ENCODE measurements at regions not wholly inside any gene's neighbourhood (a gene's known extent, or its start where the extent isn't known, plus 50 kb on each side); places are given as distances from the start of the nearest gene placed in this dataset.

- Histone ChIP-seq H3K27ac (ENCODE audit: low read depth, low read length) (no peak overlapping the region), H3K9ac (ENCODE audit: low read depth, low read length) (no peak overlapping the region), H3K4me3 (ENCODE audit: low read length) (no peak overlapping the region), H3K9me3 (ENCODE audit: insufficient read depth, low read depth, low read length) (no peaks in the 10 kb centered on the region), H3K27me3 (ENCODE audit: insufficient read depth, low read length) (peaks cover 2% of the 10 kb centered on the region; the same call in 1 of the 2 replicates), H3K36me3 (ENCODE audit: insufficient read depth, low read length) (no peaks in the 10 kb centered on the region), H3K4me1 (ENCODE audit: insufficient read depth, low read length) (0 out of 2 replicates have a peak, but pooled peaks cover 9% of the 10 kb centered on the region)
- WGBS, result 96% methylated on average over 7 of the region's 7 CpGs
These were observed 286.3 kb downstream of the NPIPA8 start for GRCh38 chr16:18050234-18050633.

DNA sequence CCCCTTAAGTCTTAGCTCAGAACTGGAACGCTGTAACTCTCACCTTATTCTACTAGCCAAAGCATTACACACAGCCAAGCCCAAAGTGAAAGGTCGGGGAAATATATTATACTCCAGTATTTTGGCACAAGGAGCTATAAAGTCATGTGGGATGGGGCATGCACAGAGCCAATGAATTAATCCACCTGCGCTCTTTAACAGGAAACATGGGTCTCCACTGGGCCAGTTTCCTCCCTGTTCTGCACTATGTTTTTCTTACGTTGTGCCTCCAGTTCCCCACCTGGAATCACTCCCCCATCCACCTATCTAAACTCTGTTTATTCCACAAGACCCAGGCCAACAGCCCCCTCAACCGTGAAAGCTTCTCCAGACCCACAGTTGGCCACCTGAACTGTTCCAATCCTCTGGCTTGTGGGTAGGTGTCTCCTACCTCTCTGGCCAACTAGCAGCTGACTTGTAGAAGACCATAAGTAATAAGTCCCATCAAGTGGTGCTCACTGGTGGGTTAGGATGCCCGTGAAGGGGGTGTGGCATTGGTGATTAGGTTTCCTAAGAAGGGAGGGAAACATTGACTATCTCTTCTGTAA, 286.9 kb downstream of the NPIPA8 start:
- Histone ChIP-seq H3K4me1 (ENCODE audit: insufficient read depth, low read length) (0 out of 2 replicates have a peak, but pooled peaks cover 9% of the 10 kb centered on the region), H3K27ac (ENCODE audit: low read depth, low read length) (no peak overlapping the region), H3K9me3 (ENCODE audit: insufficient read depth, low read depth, low read length) (no peaks in the 10 kb centered on the region), H3K4me3 (ENCODE audit: low read length) (no peak overlapping the region), H3K27me3 (ENCODE audit: insufficient read depth, low read length) (peaks cover 2% of the 10 kb centered on the region; the same call in 1 of the 2 replicates), H3K9ac (ENCODE audit: low read depth, low read length) (no peak overlapping the region), H3K36me3 (ENCODE audit: insufficient read depth, low read length) (no peaks in the 10 kb centered on the region)
- 93% methylated on average over 6 of the region's 6 CpGs for WGBS

- no peaks in the 10 kb centered on the region for H3K36me3 ChIP-seq (ENCODE audit: insufficient read depth, low read length)
- peaks cover 2% of the 10 kb centered on the region; the same call in 1 of the 2 replicates for H3K27me3 ChIP-seq (ENCODE audit: insufficient read depth, low read length)
- WGBS, result 95% methylated on average over 4 of the region's 4 CpGs
- no peak overlapping the region for H3K27ac ChIP-seq (ENCODE audit: low read depth, low read length)
- H3K4me1 ChIP-seq (ENCODE audit: insufficient read depth, low read length), result 0 out of 2 replicates have a peak, but pooled peaks cover 9% of the 10 kb centered on the region
- H3K9ac ChIP-seq (ENCODE audit: low read depth, low read length), result no peak overlapping the region
- no peaks in the 10 kb centered on the region for H3K9me3 ChIP-seq (ENCODE audit: insufficient read depth, low read depth, low read length)
- no peak overlapping the region for H3K4me3 ChIP-seq (ENCODE audit: low read length)
These were observed 287.5 kb downstream of the NPIPA8 start for GRCh38 chr16:18048853-18049546.

GRCh38 chr16:18047761-18048160, 288.8 kb downstream of the NPIPA8 start:
- H3K4me3 ChIP-seq (ENCODE audit: low read length), result no peak overlapping the region
- H3K27ac ChIP-seq (ENCODE audit: low read depth, low read length), result no peak overlapping the region
- H3K4me1 ChIP-seq (ENCODE audit: insufficient read depth, low read length), result peaks cover 19% of the 10 kb centered on the region; the same call in 1 of the 2 replicates
- no peak overlapping the region for H3K9ac ChIP-seq (ENCODE audit: low read depth, low read length)
- H3K36me3 ChIP-seq (ENCODE audit: insufficient read depth, low read length), result no peaks in the 10 kb centered on the region
- H3K9me3 ChIP-seq (ENCODE audit: insufficient read depth, low read depth, low read length), result no peaks in the 10 kb centered on the region
- peaks cover 2% of the 10 kb centered on the region; the same call in 1 of the 2 replicates for H3K27me3 ChIP-seq (ENCODE audit: insufficient read depth, low read length)
- WGBS, result no CpG with 5 or more reads among the region's 6 CpGs

DNA sequence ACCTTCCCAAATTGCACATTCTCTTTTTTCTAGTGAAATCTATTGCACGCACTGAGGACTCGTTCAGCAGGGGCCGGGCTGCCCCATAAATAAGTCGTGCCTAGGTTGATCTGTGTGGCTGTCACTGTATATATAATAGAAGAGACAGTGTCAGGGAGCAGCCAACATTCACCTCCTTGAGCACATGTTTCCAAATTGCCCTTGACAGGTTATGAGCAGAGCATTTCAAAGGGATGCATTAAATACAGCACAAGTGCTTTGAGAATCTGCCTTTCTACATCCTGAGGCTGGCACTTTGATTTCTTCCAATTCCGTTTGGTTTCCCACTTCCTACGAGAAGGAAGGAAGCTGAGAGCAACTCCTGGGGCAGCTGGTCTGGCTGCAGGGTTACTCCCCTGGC, 291.2 kb downstream of the NPIPA8 start:
- WGBS, result 88% methylated on average over 6 of the region's 6 CpGs

GRCh38 chr16:18041864-18042834, 294.4 kb downstream of the NPIPA8 start:
- Histone ChIP-seq H3K9ac (ENCODE audit: low read depth, low read length) (no peak overlapping the region), H3K27me3 (ENCODE audit: insufficient read depth, low read length) (no peaks in the 10 kb centered on the region), H3K36me3 (ENCODE audit: insufficient read depth, low read length) (no peaks in the 10 kb centered on the region), H3K27ac (ENCODE audit: low read depth, low read length) (no peak overlapping the region), H3K9me3 (ENCODE audit: insufficient read depth, low read depth, low read length) (no peaks in the 10 kb centered on the region), H3K4me3 (ENCODE audit: low read length) (no peak overlapping the region), H3K4me1 (ENCODE audit: insufficient read depth, low read length) (peaks cover 33% of the 10 kb centered on the region)
- WGBS, result 78% methylated on average over 6 of the region's 8 CpGs

More for the DNA sequence above, 291.2 kb downstream of the NPIPA8 start:
- Histone ChIP-seq H3K4me1 (ENCODE audit: insufficient read depth, low read length) (peaks cover 34% of the 10 kb centered on the region), H3K9me3 (ENCODE audit: insufficient read depth, low read depth, low read length) (no peaks in the 10 kb centered on the region), H3K27ac (ENCODE audit: low read depth, low read length) (no peak overlapping the region), H3K27me3 (ENCODE audit: insufficient read depth, low read length) (peaks cover 2% of the 10 kb centered on the region; the same call in 1 of the 2 replicates), H3K9ac (ENCODE audit: low read depth, low read length) (no peak overlapping the region), H3K36me3 (ENCODE audit: insufficient read depth, low read length) (no peaks in the 10 kb centered on the region), H3K4me3 (ENCODE audit: low read length) (no peak overlapping the region)

DNA sequence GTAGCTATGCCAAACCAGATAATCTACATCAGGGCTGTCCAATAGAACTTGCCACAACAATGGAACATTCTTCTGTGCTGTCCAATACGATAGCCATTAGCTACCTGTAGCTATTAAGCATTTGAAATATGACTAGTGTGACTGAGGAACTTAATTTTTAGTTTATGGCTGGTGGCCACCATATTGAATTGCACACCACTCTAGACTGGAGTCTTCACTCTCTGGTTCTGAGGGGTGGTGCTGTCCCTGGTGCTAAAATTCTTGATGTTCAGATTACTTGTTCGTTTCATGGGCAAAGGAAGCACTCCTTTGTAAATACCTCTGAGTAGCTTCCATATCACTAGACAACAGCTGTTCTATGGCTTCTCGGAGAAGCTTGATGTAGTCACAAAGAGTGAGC, 296.6 kb downstream of the NPIPA8 start:
- Histone ChIP-seq H3K36me3 (ENCODE audit: insufficient read depth, low read length) (no peaks in the 10 kb centered on the region), H3K9me3 (ENCODE audit: insufficient read depth, low read depth, low read length) (no peaks in the 10 kb centered on the region), H3K4me3 (ENCODE audit: low read length) (no peak overlapping the region), H3K4me1 (ENCODE audit: insufficient read depth, low read length) (peaks cover 25% of the 10 kb centered on the region), H3K27ac (ENCODE audit: low read depth, low read length) (no peak overlapping the region), H3K27me3 (ENCODE audit: insufficient read depth, low read length) (no peaks in the 10 kb centered on the region), H3K9ac (ENCODE audit: low read depth, low read length) (no peak overlapping the region)
- 100% methylated on average over 3 of the region's 3 CpGs for WGBS

DNA sequence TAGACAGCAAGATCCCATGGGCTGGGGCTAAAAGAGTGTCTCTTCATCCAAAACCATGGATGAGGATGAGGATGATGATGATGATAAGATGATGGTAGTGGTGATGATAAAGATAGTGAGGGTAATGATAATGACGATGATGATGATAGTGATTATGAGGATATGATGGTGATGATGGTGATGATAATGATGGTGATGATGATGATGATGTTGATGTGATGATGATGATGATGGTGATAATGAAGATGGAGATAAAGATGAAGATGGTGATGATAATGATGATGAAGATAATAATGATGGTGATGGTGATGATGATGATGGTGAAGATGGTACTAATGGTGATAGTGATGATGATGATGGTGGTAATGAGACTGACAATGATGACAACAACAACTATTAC, 299.5 kb downstream of the NPIPA8 start:
- no peak overlapping the region for H3K4me3 ChIP-seq (ENCODE audit: low read length)
- no peaks in the 10 kb centered on the region for H3K9me3 ChIP-seq (ENCODE audit: insufficient read depth, low read depth, low read length)
- WGBS, result 94% methylated on average over 1 of the region's 1 CpG
- H3K36me3 ChIP-seq (ENCODE audit: insufficient read depth, low read length), result no peaks in the 10 kb centered on the region
- peaks cover 8% of the 10 kb centered on the region for H3K4me1 ChIP-seq (ENCODE audit: insufficient read depth, low read length)
- H3K27ac ChIP-seq (ENCODE audit: low read depth, low read length), result no peak overlapping the region
- no peak overlapping the region for H3K9ac ChIP-seq (ENCODE audit: low read depth, low read length)
- no peaks in the 10 kb centered on the region for H3K27me3 ChIP-seq (ENCODE audit: insufficient read depth, low read length)

DNA sequence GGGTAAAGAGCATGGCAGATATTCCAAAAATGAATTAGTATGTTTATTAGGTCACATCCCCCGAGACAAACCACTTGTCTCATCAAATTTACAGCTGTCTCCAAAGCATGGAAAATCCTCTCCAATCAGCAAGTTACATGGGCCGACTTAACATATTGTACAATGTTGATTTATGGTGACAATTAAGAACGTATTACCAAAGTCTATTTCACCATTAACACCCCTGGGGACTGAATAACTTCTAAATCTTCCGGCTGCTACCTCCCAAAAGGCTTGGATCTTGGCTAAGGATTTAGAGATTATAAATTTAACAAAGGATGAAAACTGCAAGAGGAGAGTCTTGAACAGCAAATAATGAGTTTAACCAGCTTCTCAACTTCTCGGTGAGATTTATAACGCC, 311.9 kb downstream of the NPIPA8 start:
- H3K4me1 ChIP-seq (ENCODE audit: insufficient read depth, low read length), result no peaks in the 10 kb centered on the region
- no peak overlapping the region for H3K4me3 ChIP-seq (ENCODE audit: low read length)
- H3K27ac ChIP-seq (ENCODE audit: low read depth, low read length), result no peak overlapping the region
- H3K9ac ChIP-seq (ENCODE audit: low read depth, low read length), result no peak overlapping the region
- no peaks in the 10 kb centered on the region for H3K9me3 ChIP-seq (ENCODE audit: insufficient read depth, low read depth, low read length)
- H3K36me3 ChIP-seq (ENCODE audit: insufficient read depth, low read length), result no peaks in the 10 kb centered on the region
- 88% methylated on average over 5 of the region's 6 CpGs for WGBS
- H3K27me3 ChIP-seq (ENCODE audit: insufficient read depth, low read length), result no peaks in the 10 kb centered on the region

- 98% methylated on average over 4 of the region's 4 CpGs for WGBS
- H3K27me3 ChIP-seq (ENCODE audit: insufficient read depth, low read length), result no peaks in the 10 kb centered on the region
- no peak overlapping the region; the same call in 1 of the 2 replicates for H3K9ac ChIP-seq (ENCODE audit: low read depth, low read length)
- H3K9me3 ChIP-seq (ENCODE audit: insufficient read depth, low read depth, low read length), result no peaks in the 10 kb centered on the region
- 0 out of 2 replicates have a peak, but pooled peaks cover 6% of the 10 kb centered on the region for H3K4me1 ChIP-seq (ENCODE audit: insufficient read depth, low read length)
- H3K27ac ChIP-seq (ENCODE audit: low read depth, low read length), result no peak overlapping the region
- H3K4me3 ChIP-seq (ENCODE audit: low read length), result no peak overlapping the region
- H3K36me3 ChIP-seq (ENCODE audit: insufficient read depth, low read length), result no peaks in the 10 kb centered on the region
These were observed 318.2 kb downstream of the NPIPA8 start for GRCh38 chr16:18018376-18018775.

GRCh38 chr16:18013863-18014262, 322.7 kb downstream of the NPIPA8 start:
- 98% methylated on average over 3 of the region's 4 CpGs for WGBS
- Histone ChIP-seq H3K36me3 (ENCODE audit: insufficient read depth, low read length) (no peaks in the 10 kb centered on the region), H3K9me3 (ENCODE audit: insufficient read depth, low read depth, low read length) (no peaks in the 10 kb centered on the region), H3K27ac (ENCODE audit: low read depth, low read length) (no peak overlapping the region), H3K4me1 (ENCODE audit: insufficient read depth, low read length) (0 out of 2 replicates have a peak, but pooled peaks cover 6% of the 10 kb centered on the region), H3K4me3 (ENCODE audit: low read length) (no peak overlapping the region), H3K27me3 (ENCODE audit: insufficient read depth, low read length) (no peaks in the 10 kb centered on the region), H3K9ac (ENCODE audit: low read depth, low read length) (no peak overlapping the region)
